ENCODE measurements at regions not wholly inside any gene's neighbourhood (a gene's known extent, or its start where the extent isn't known, plus 50 kb on each side); places are given as distances from the start of the nearest gene placed in this dataset.

DNA sequence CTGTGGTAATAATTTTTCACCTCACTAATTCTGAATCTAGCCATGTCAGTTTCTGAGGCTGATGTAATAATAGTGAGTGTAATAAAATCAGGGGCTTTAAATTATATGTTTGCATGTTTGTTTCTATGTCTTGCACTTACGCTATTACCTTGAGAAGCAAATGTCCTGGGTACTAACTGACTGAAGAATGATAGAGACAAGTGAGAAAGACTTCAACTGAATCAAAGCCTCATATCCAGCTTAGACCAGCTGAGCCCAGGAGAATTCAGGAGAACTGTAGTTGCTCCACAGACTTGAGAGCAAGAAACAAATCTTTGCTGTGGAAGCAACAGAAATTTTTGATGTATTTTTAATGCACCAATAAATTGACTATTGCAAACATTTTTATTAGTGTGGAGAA is 162.8 kb downstream of the MANEA start:
- no peak for TF ChIP-seq POLR2A (IDR thresholded peaks at IDR 0.05; ENCODE audit: low read depth, low read length)
- no peak for TF ChIP-seq POLR2AphosphoS5 (IDR thresholded peaks at IDR 0.05; ENCODE audit: low read depth, low read length)
- no peak for TF ChIP-seq PAX5 (IDR thresholded peaks at IDR 0.05; ENCODE audit: insufficient read depth, low read length, severe bottlenecking)
- TF ChIP-seq TAF1 (IDR thresholded peaks at IDR 0.05; ENCODE audit: low read depth, low read length), result no peak
- no peak for TF ChIP-seq POU2F2 (IDR thresholded peaks at IDR 0.05; ENCODE audit: low read depth, low read length)

Data from GM12891 (cell line).